Uterus (tissue), 2 donors: ENCODE measurements at regions not wholly inside any gene's neighbourhood (a gene's known extent, or its start where the extent isn't known, plus 50 kb on each side); places are given as distances from the start of the nearest gene placed in this dataset.

ENCODE experiments used
- CTCF ChIP-seq, 4 experiments: fragments of 200-600 bp in 2 of 4; fragments of 450-650 bp in 2 of 4; sonication (generic) in 2 of 4; IDR thresholded peaks; one replicate each; pipeline ENCODE4 v1.5.1; 2016 to 2019; ENCODE audit warnings: antibody characterized with exemption in 4 of 4, mild to moderate bottlenecking in 2 of 4, moderate library complexity in 1 of 4
- POLR2A ChIP-seq, 2 donors: fragments of 450-650 bp; IDR thresholded peaks; one replicate each; pipeline ENCODE4 v1.6.1; 2016; ENCODE audit warnings: antibody characterized with exemption in 2 of 2, mild to moderate bottlenecking in 1 of 2, moderate library complexity in 1 of 2

- TF ChIP-seq POLR2A (IDR thresholded peaks at IDR 0.05) (no peak), CTCF (IDR thresholded peaks at IDR 0.05) (no peak)
Observed at GRCh38 chr11:106480581-106481190, 403.2 kb downstream of the AASDHPPT start.
